ENCODE measurements at regions not wholly inside any gene's neighbourhood (a gene's known extent, or its start where the extent isn't known, plus 50 kb on each side); places are given as distances from the start of the nearest gene placed in this dataset.
"Not testable (repeated sequence)": the region's sequence is repeated elsewhere in the genome, so short reads cannot be mapped to it uniquely, and the experiment has no call there.

- DNase-seq = peak; percentile 55
Measured at GRCh38 chr6:15143086-15143485, 102.8 kb upstream of the JARID2 start.

- DNase-seq = no peak
Measured at GRCh38 chr6:15143540-15143939, 102.3 kb upstream of the JARID2 start.

- no peak for DNase-seq
Measured at GRCh38 chr6:15145821-15146220, 100.0 kb upstream of the JARID2 start.

GRCh38 chr6:15147827-15148226 lies 98.0 kb upstream of the JARID2 start:
- no peak for DNase-seq

GRCh38 chr6:15148356-15148946 lies 97.4 kb upstream of the JARID2 start:
- DNase-seq = peak; percentile 98

- DNase-seq = no peak
Measured at GRCh38 chr6:15150207-15150606, 95.7 kb upstream of the JARID2 start.

- DNase-seq = peak; percentile 53
Measured at GRCh38 chr6:15152700-15153099, 93.2 kb upstream of the JARID2 start.

GRCh38 chr6:15153191-15153590 lies 92.7 kb upstream of the JARID2 start:
- no peak for DNase-seq

- DNase-seq = no peak
Measured at GRCh38 chr6:15157479-15157878, 88.4 kb upstream of the JARID2 start.

- DNase-seq = no peak
Measured at GRCh38 chr6:15158821-15159619, 86.8 kb upstream of the JARID2 start.

GRCh38 chr6:15160812-15161211 lies 85.1 kb upstream of the JARID2 start:
- DNase-seq = no peak

GRCh38 chr6:15164855-15165254 lies 81.0 kb upstream of the JARID2 start:
- DNase-seq = not testable (repeated sequence)

GRCh38 chr6:15166121-15166520 lies 79.7 kb upstream of the JARID2 start:
- DNase-seq = no peak

GRCh38 chr6:15170126-15170525 lies 75.7 kb upstream of the JARID2 start:
- DNase-seq = no peak

GRCh38 chr6:15171026-15171425 lies 74.8 kb upstream of the JARID2 start:
- DNase-seq = no peak

GRCh38 chr6:15176816-15177370 lies 69.0 kb upstream of the JARID2 start:
- DNase-seq = no peak

GRCh38 chr6:15183979-15184378 lies 61.9 kb upstream of the JARID2 start:
- no peak for DNase-seq

GRCh38 chr6:15184441-15184861 lies 61.4 kb upstream of the JARID2 start:
- no peak for DNase-seq

GRCh38 chr6:15185111-15185510 lies 60.8 kb upstream of the JARID2 start:
- not testable (repeated sequence) for DNase-seq

- not testable (repeated sequence) for DNase-seq
Measured at GRCh38 chr6:15193451-15193850, 52.4 kb upstream of the JARID2 start.

GRCh38 chr6:15194453-15194852 lies 51.4 kb upstream of the JARID2 start:
- DNase-seq = no peak

Measured in NCI-H2171 (cell line).